ENCODE measurements at regions not wholly inside any gene's neighbourhood (a gene's known extent, or its start where the extent isn't known, plus 50 kb on each side); places are given as distances from the start of the nearest gene placed in this dataset.

DNA sequence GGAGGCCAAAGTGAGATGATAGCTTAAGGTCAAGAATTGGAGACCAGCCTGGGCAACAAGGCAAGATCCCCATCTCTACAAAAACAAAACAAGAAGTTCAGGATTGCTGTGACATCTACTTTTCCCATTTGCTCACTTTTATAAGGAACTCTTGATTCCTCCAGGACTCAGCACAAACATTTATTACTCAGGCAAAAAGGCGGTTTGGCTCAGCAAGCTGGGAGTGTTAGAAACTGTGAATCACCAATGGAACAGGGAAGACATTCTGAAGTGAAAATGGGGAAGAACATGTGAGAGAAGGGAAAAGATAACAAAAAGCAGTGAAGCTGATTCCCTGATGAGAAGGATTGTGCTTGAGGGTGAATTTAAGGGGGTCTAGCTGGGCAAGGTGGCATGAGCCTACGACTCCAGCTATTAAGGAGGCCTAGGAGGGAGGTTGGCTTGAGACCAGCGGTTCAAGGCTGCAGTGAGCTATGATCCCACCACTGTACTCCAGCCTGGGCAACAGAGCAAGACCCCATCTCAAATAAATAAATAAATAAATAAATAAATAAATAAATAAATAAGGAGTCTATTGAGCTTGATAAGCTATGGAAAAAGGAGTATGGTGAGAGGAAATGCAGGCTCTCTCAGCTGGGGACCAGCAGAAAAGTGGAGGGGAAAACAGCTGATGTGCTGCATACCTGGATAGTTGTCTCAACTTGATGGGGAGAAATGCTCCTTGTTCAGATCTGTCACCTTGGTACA lies 65.4 kb upstream of the HDDC2 start:
- Mint-ChIP-seq H3K4me3 (no peak overlapping the region), H3K27me3 (ENCODE audit: low read depth) (peaks cover 34% of the 10 kb centered on the region), H3K36me3 (no peaks in the 10 kb centered on the region), H3K9me3 (no peaks in the 10 kb centered on the region), H3K4me1 (peaks cover 32% of the 10 kb centered on the region), H3K27ac (no peak overlapping the region)
- DNase-seq (ENCODE audit: low spot score) (no peak), ATAC-seq (no peak)
- TF ChIP-seq TEAD1 (CRISPR knock-in tag; IDR thresholded peaks at IDR 0.05) (no peak), IRF2 (CRISPR knock-in tag; IDR thresholded peaks at IDR 0.05; ENCODE audit: borderline replicate concordance, low read depth) (no peak), ZNF121 (CRISPR knock-in tag; IDR thresholded peaks at IDR 0.05) (no peak), GRHL2 (CRISPR knock-in tag; IDR thresholded peaks at IDR 0.05; ENCODE audit: insufficient replicate concordance, severe bottlenecking) (no peak), NFYB (CRISPR knock-in tag; conservative IDR thresholded peaks at IDR 0.05; ENCODE audit: low read depth) (no peak), ATF1 (CRISPR knock-in tag; IDR thresholded peaks at IDR 0.05) (no peak), GTF2I (CRISPR knock-in tag; conservative IDR thresholded peaks at IDR 0.05) (no peak), OVOL2 (CRISPR knock-in tag; IDR thresholded peaks at IDR 0.05; ENCODE audit: borderline replicate concordance) (no peak)
- TF ChIP-seq, protein P1, sequence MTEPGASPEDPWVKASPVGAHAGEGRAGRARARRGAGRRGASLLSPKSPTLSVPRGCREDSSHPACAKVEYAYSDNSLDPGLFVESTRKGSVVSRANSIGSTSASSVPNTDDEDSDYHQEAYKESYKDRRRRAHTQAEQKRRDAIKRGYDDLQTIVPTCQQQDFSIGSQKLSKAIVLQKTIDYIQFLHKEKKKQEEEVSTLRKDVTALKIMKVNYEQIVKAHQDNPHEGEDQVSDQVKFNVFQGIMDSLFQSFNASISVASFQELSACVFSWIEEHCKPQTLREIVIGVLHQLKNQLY (CRISPR knock-in tag; IDR thresholded peaks at IDR 0.05): no peak
- TF ChIP-seq, protein P2, sequence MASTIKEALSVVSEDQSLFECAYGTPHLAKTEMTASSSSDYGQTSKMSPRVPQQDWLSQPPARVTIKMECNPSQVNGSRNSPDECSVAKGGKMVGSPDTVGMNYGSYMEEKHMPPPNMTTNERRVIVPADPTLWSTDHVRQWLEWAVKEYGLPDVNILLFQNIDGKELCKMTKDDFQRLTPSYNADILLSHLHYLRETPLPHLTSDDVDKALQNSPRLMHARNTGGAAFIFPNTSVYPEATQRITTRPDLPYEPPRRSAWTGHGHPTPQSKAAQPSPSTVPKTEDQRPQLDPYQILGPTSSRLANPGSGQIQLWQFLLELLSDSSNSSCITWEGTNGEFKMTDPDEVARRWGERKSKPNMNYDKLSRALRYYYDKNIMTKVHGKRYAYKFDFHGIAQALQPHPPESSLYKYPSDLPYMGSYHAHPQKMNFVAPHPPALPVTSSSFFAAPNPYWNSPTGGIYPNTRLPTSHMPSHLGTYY (CRISPR knock-in tag; IDR thresholded peaks at IDR 0.05): no peak
- TF ChIP-seq, protein P3, sequence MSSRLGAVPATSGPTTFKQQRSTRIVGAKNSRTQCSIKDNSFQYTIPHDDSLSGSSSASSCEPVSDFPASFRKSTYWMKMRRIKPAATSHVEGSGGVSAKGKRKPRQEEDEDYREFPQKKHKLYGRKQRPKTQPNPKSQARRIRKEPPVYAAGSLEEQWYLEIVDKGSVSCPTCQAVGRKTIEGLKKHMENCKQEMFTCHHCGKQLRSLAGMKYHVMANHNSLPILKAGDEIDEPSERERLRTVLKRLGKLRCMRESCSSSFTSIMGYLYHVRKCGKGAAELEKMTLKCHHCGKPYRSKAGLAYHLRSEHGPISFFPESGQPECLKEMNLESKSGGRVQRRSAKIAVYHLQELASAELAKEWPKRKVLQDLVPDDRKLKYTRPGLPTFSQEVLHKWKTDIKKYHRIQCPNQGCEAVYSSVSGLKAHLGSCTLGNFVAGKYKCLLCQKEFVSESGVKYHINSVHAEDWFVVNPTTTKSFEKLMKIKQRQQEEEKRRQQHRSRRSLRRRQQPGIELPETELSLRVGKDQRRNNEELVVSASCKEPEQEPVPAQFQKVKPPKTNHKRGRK (CRISPR knock-in tag; IDR thresholded peaks at IDR 0.05; ENCODE audit: borderline replicate concordance): no peak
- POLR2A ChIA-PET: no interaction called here
- CTCF ChIA-PET: no interaction called here

DNA sequence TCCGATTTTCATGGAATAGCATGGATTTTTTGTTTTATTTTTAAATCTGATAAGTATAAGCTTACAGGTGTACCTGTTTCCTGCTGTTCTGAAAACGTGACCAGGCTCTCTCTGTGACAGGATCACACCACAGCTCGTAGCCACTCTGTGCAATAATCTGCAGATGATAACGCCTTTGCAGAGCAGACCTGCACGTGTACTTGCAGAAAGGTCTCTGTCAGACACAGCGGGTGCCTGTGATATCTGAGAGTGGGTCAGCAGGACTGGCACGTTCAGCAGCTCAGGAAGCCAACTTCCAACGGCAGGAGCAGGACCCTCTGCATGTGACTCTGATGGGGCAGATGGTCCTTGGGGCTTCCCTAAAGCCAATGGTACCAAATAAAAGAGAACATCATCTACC lies 68.6 kb upstream of the HDDC2 start:
- Mint-ChIP-seq H3K4me1 (peaks cover 19% of the 10 kb centered on the region), H3K36me3 (no peaks in the 10 kb centered on the region), H3K27me3 (ENCODE audit: low read depth) (peaks cover 15% of the 10 kb centered on the region), H3K9me3 (no peaks in the 10 kb centered on the region), H3K27ac (no peak overlapping the region), H3K4me3 (no peak overlapping the region)
- DNase-seq (ENCODE audit: low spot score) (no peak), ATAC-seq (no peak)
- ChIA-PET POLR2A (no interaction called here), CTCF (interaction anchor here (0.8 kb wide), 1 partner anchor 217 kb away, joined by 3 read pairs; no protein-coding TSS in a partner anchor)
- TF ChIP-seq, protein P4, sequence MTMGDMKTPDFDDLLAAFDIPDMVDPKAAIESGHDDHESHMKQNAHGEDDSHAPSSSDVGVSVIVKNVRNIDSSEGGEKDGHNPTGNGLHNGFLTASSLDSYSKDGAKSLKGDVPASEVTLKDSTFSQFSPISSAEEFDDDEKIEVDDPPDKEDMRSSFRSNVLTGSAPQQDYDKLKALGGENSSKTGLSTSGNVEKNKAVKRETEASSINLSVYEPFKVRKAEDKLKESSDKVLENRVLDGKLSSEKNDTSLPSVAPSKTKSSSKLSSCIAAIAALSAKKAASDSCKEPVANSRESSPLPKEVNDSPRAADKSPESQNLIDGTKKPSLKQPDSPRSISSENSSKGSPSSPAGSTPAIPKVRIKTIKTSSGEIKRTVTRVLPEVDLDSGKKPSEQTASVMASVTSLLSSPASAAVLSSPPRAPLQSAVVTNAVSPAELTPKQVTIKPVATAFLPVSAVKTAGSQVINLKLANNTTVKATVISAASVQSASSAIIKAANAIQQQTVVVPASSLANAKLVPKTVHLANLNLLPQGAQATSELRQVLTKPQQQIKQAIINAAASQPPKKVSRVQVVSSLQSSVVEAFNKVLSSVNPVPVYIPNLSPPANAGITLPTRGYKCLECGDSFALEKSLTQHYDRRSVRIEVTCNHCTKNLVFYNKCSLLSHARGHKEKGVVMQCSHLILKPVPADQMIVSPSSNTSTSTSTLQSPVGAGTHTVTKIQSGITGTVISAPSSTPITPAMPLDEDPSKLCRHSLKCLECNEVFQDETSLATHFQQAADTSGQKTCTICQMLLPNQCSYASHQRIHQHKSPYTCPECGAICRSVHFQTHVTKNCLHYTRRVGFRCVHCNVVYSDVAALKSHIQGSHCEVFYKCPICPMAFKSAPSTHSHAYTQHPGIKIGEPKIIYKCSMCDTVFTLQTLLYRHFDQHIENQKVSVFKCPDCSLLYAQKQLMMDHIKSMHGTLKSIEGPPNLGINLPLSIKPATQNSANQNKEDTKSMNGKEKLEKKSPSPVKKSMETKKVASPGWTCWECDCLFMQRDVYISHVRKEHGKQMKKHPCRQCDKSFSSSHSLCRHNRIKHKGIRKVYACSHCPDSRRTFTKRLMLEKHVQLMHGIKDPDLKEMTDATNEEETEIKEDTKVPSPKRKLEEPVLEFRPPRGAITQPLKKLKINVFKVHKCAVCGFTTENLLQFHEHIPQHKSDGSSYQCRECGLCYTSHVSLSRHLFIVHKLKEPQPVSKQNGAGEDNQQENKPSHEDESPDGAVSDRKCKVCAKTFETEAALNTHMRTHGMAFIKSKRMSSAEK (CRISPR knock-in tag; IDR thresholded peaks at IDR 0.05; ENCODE audit: borderline replicate concordance): no peak
- TF ChIP-seq SMAD4 (CRISPR knock-in tag; IDR thresholded peaks at IDR 0.05) (no peak), CREB1 (CRISPR knock-in tag; IDR thresholded peaks at IDR 0.05) (no peak), ZNF671 (CRISPR knock-in tag; IDR thresholded peaks at IDR 0.05) (no peak), ZNF263 (CRISPR knock-in tag; IDR thresholded peaks at IDR 0.05; ENCODE audit: low read depth) (no peak), FOXJ3 (CRISPR knock-in tag; IDR thresholded peaks at IDR 0.05; ENCODE audit: borderline replicate concordance) (no peak), IRF2 (CRISPR knock-in tag; IDR thresholded peaks at IDR 0.05; ENCODE audit: borderline replicate concordance, low read depth) (no peak), ZNF219 (CRISPR knock-in tag; IDR thresholded peaks at IDR 0.05; ENCODE audit: borderline replicate concordance) (no peak), CREM (CRISPR knock-in tag; IDR thresholded peaks at IDR 0.05) (no peak)
- TF ChIP-seq, protein P5, sequence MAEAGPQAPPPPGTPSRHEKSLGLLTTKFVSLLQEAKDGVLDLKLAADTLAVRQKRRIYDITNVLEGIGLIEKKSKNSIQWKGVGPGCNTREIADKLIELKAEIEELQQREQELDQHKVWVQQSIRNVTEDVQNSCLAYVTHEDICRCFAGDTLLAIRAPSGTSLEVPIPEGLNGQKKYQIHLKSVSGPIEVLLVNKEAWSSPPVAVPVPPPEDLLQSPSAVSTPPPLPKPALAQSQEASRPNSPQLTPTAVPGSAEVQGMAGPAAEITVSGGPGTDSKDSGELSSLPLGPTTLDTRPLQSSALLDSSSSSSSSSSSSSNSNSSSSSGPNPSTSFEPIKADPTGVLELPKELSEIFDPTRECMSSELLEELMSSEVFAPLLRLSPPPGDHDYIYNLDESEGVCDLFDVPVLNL (CRISPR knock-in tag; IDR thresholded peaks at IDR 0.05; ENCODE audit: borderline replicate concordance, low read depth): no peak
- TF ChIP-seq, protein P6, sequence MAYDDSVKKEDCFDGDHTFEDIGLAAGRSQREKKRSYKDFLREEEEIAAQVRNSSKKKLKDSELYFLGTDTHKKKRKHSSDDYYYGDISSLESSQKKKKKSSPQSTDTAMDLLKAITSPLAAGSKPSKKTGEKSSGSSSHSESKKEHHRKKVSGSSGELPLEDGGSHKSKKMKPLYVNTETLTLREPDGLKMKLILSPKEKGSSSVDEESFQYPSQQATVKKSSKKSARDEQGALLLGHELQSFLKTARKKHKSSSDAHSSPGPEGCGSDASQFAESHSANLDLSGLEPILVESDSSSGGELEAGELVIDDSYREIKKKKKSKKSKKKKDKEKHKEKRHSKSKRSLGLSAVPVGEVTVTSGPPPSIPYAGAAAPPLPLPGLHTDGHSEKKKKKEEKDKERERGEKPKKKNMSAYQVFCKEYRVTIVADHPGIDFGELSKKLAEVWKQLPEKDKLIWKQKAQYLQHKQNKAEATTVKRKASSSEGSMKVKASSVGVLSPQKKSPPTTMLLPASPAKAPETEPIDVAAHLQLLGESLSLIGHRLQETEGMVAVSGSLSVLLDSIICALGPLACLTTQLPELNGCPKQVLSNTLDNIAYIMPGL (CRISPR knock-in tag; IDR thresholded peaks at IDR 0.05): no peak
- TF ChIP-seq, protein P7, sequence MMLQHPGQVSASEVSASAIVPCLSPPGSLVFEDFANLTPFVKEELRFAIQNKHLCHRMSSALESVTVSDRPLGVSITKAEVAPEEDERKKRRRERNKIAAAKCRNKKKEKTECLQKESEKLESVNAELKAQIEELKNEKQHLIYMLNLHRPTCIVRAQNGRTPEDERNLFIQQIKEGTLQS (CRISPR knock-in tag; conservative IDR thresholded peaks at IDR 0.05): no peak
- TF ChIP-seq, protein P8, sequence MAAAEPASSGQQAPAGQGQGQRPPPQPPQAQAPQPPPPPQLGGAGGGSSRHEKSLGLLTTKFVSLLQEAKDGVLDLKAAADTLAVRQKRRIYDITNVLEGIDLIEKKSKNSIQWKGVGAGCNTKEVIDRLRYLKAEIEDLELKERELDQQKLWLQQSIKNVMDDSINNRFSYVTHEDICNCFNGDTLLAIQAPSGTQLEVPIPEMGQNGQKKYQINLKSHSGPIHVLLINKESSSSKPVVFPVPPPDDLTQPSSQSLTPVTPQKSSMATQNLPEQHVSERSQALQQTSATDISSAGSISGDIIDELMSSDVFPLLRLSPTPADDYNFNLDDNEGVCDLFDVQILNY (CRISPR knock-in tag; IDR thresholded peaks at IDR 0.05): no peak

Measured in WTC11 (cell line).